ENCODE measurements at regions not wholly inside any gene's neighbourhood (a gene's known extent, or its start where the extent isn't known, plus 50 kb on each side); places are given as distances from the start of the nearest gene placed in this dataset.

DNA sequence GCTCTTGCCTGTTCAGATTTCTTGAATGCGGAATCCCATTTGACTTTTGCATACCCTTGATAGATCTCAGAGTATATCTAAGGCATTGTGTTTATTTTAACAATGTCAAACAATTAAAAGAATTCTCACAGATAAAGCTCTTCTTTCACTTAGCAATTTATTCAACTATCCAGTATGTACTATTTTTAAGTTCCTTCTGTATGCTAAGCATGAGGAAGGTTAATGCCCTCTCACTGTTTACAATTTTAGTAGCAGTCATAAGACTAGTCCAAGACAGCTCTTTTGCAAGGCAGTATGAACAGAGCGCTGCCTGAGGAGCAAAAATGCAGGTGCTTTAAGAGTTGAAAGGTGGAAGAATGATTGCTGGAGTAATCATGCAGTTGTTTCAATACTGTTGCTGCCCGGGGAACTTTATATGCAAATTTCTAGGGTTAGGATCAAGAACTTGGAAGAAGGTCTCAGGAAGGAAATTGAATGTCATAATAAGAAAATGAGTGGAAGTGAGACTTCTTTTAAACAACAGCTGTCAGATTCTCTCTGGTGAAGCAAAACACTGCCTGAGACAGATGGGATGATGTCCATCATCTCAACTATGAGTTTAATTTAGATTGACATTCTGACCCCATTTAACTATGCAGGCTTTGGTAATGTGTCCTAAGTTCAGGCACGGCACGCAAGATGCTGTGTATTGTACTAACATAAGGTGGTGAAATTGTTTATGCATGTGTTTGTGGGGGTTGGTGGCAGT, 1303.5 kb upstream of the CITED2 start:
- Mint-ChIP-seq H3K27me3 (ENCODE audit: unreplicated experiment) (no peaks in the 10 kb centered on the region), H3K27ac (ENCODE audit: unreplicated experiment) (no peak overlapping the region), H3K9me3 (ENCODE audit: unreplicated experiment) (no peaks in the 10 kb centered on the region), H3K4me1 (ENCODE audit: low read depth, unreplicated experiment) (no peaks in the 10 kb centered on the region), H3K36me3 (ENCODE audit: unreplicated experiment) (no peaks in the 10 kb centered on the region), H3K4me3 (ENCODE audit: unreplicated experiment) (no peak overlapping the region)
- no peak for DNase-seq
- no peak for TF ChIP-seq CTCF (IDR thresholded peaks at IDR 0.05; ENCODE audit: partially characterized antibody, unreplicated experiment)

- TF ChIP-seq CTCF (IDR thresholded peaks at IDR 0.05; ENCODE audit: partially characterized antibody, unreplicated experiment) = no peak
- DNase-seq = no peak
- no peaks in the 10 kb centered on the region for H3K4me1 Mint-ChIP-seq (ENCODE audit: low read depth, unreplicated experiment)
- no peaks in the 10 kb centered on the region for H3K27me3 Mint-ChIP-seq (ENCODE audit: unreplicated experiment)
- no peak overlapping the region for H3K4me3 Mint-ChIP-seq (ENCODE audit: unreplicated experiment)
- no peaks in the 10 kb centered on the region for H3K9me3 Mint-ChIP-seq (ENCODE audit: unreplicated experiment)
- no peaks in the 10 kb centered on the region for H3K36me3 Mint-ChIP-seq (ENCODE audit: unreplicated experiment)
- H3K27ac Mint-ChIP-seq (ENCODE audit: unreplicated experiment) = no peak overlapping the region
These were observed 1297.5 kb upstream of the CITED2 start for GRCh38 chr6:140671926-140672325.

GRCh38 chr6:140670021-140670420, 1295.6 kb upstream of the CITED2 start:
- no peaks in the 10 kb centered on the region for H3K4me1 Mint-ChIP-seq (ENCODE audit: low read depth, unreplicated experiment)
- no peak overlapping the region for H3K4me3 Mint-ChIP-seq (ENCODE audit: unreplicated experiment)
- no peak for TF ChIP-seq CTCF (IDR thresholded peaks at IDR 0.05; ENCODE audit: partially characterized antibody, unreplicated experiment)
- no peaks in the 10 kb centered on the region for H3K9me3 Mint-ChIP-seq (ENCODE audit: unreplicated experiment)
- no peak for DNase-seq
- H3K27me3 Mint-ChIP-seq (ENCODE audit: unreplicated experiment) = no peaks in the 10 kb centered on the region
- no peak overlapping the region for H3K27ac Mint-ChIP-seq (ENCODE audit: unreplicated experiment)
- H3K36me3 Mint-ChIP-seq (ENCODE audit: unreplicated experiment) = no peaks in the 10 kb centered on the region

- Mint-ChIP-seq H3K36me3 (ENCODE audit: unreplicated experiment) (no peaks in the 10 kb centered on the region), H3K9me3 (ENCODE audit: unreplicated experiment) (no peaks in the 10 kb centered on the region), H3K4me3 (ENCODE audit: unreplicated experiment) (no peak overlapping the region), H3K27ac (ENCODE audit: unreplicated experiment) (no peak overlapping the region), H3K4me1 (ENCODE audit: low read depth, unreplicated experiment) (no peaks in the 10 kb centered on the region), H3K27me3 (ENCODE audit: unreplicated experiment) (no peaks in the 10 kb centered on the region)
- no peak for TF ChIP-seq CTCF (IDR thresholded peaks at IDR 0.05; ENCODE audit: partially characterized antibody, unreplicated experiment)
- no peak for DNase-seq
These were observed 1294.9 kb upstream of the CITED2 start for GRCh38 chr6:140669321-140669720.

DNA sequence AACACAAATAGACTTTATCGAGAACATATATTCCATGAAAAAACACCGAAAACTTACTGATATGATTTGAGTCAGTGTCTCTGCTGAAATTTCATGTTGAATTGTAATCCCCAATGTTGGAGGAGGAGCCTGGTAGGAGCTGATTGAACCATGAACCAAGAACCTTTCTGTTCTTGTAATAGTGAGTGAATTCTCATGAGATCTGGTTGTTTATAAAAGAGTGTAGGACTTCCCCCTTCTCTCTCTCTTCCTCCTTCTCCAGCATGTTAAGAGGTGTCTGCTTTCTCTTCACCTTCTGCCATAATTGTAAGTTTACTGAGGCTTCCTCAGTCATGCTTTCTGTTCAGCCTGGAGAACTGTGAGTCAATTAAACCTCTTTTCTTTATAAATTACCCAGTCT, 1289.3 kb upstream of the CITED2 start:
- Mint-ChIP-seq H3K27me3 (ENCODE audit: unreplicated experiment) (no peaks in the 10 kb centered on the region), H3K4me1 (ENCODE audit: low read depth, unreplicated experiment) (no peaks in the 10 kb centered on the region), H3K4me3 (ENCODE audit: unreplicated experiment) (no peak overlapping the region), H3K27ac (ENCODE audit: unreplicated experiment) (no peak overlapping the region), H3K36me3 (ENCODE audit: unreplicated experiment) (no peaks in the 10 kb centered on the region), H3K9me3 (ENCODE audit: unreplicated experiment) (no peaks in the 10 kb centered on the region)
- DNase-seq = no peak
- no peak for TF ChIP-seq CTCF (IDR thresholded peaks at IDR 0.05; ENCODE audit: partially characterized antibody, unreplicated experiment)

All from glutamatergic neuron (in vitro differentiated cells).